ENCODE measurements at regions not wholly inside any gene's neighbourhood (a gene's known extent, or its start where the extent isn't known, plus 50 kb on each side); places are given as distances from the start of the nearest gene placed in this dataset.

GRCh38 chr1:234866007-234866866 is 256.3 kb upstream of the IRF2BP2 start:
- no peak for TF ChIP-seq POLR2A (IDR thresholded peaks at IDR 0.05)
- TF ChIP-seq CTCF (IDR thresholded peaks at IDR 0.05) = no peak
